Hepatocyte (in vitro differentiated cells): ENCODE measurements at regions not wholly inside any gene's neighbourhood (a gene's known extent, or its start where the extent isn't known, plus 50 kb on each side); places are given as distances from the start of the nearest gene placed in this dataset.

Experiments used
- CTCF ChIP-seq: fragments of 200-600 bp; sonication (generic); IDR thresholded peaks from 2 replicates; pipeline ENCODE4 v1.5.1; 2016; ENCODE audit warnings: antibody characterized with exemption, mild to moderate bottlenecking; ENCODE audit not compliant: poor library complexity
- EZH2 ChIP-seq: fragments of 200-600 bp; sonication (generic); IDR thresholded peaks from 2 replicates; pipeline ENCODE4 v1.6.1; 2016; ENCODE audit warnings: antibody characterized with exemption, mild to moderate bottlenecking, borderline replicate concordance
- EZH2phosphoT487 ChIP-seq: fragments of 200-600 bp; sonication (generic); IDR thresholded peaks from one replicate; pipeline ENCODE4 v1.6.1; 2018; ENCODE audit warnings: antibody characterized with exemption, mild to moderate bottlenecking, low read depth, moderate library complexity; ENCODE audit not compliant: unreplicated experiment, severe bottlenecking

GRCh38 chr7:35909870-35910357 lies 109.1 kb downstream of the SEPTIN7 start:
- TF ChIP-seq EZH2 (no peak), CTCF (no peak), EZH2phosphoT487 (no peak)
